CD14-positive monocyte (primary cell): ENCODE measurements at regions not wholly inside any gene's neighbourhood (a gene's known extent, or its start where the extent isn't known, plus 50 kb on each side); places are given as distances from the start of the nearest gene placed in this dataset.

Experiments used
- DNase-seq, 3 donors: peaks; one replicate each; pipeline ENCODE4 v3.0.0-alpha.2; 2011 to 2022
- H2AFZ ChIP-seq: 2 replicates; pipeline ENCODE4 v1.6.0; 2012; ENCODE audit warnings: mild to moderate bottlenecking, low read depth, low read length, inconsistent platforms; ENCODE audit not compliant: insufficient read depth, poor library complexity, severe bottlenecking
- H3K27ac ChIP-seq, 2 donors: 1 replicate in 1 of 2; 2 replicates in 1 of 2; pipeline ENCODE4 v1.5.1; 2012 to 2013; ENCODE audit warnings: low read length in 2 of 2, control low read depth in 1 of 2, inconsistent platforms in 1 of 2, low read depth in 1 of 2, mild to moderate bottlenecking in 1 of 2
- H3K27me3 ChIP-seq, 2 donors: one replicate each; pipeline versions ENCODE4 v1.6.0 to v1.6.1; 2011 to 2013; ENCODE audit warnings: low read length in 2 of 2; ENCODE audit not compliant: control insufficient read depth in 2 of 2, insufficient read depth in 2 of 2
- H3K36me3 ChIP-seq, 2 donors: replicated peaks in 1 of 2; 1 replicate in 1 of 2; 2 replicates in 1 of 2; pipeline versions ENCODE4 v1.5.1 to v1.6.1; 2012 to 2013; ENCODE audit warnings: low read length in 2 of 2, control low read depth in 1 of 2, inconsistent platforms in 1 of 2, mild to moderate bottlenecking in 1 of 2; ENCODE audit not compliant: insufficient read depth in 2 of 2, control insufficient read depth in 1 of 2
- H3K4me1 ChIP-seq, 2 donors: 1 replicate in 1 of 2; 2 replicates in 1 of 2; pipeline versions ENCODE4 v1.5.1 to v1.6.1; 2012 to 2013; ENCODE audit warnings: low read length in 2 of 2, control low read depth in 1 of 2, inconsistent platforms in 1 of 2, mild to moderate bottlenecking in 1 of 2, moderate library complexity in 1 of 2; ENCODE audit not compliant: insufficient read depth in 2 of 2, control insufficient read depth in 1 of 2
- H3K4me2 ChIP-seq: replicated peaks from 2 replicates; pipeline ENCODE3; 2012; ENCODE audit warnings: low read length, moderate library complexity, mild to moderate bottlenecking; ENCODE audit not compliant: poor library complexity, severe bottlenecking; ENCODE audit errors: extremely low read depth
- H3K4me3 ChIP-seq, 3 experiments: fragments of 200-600 bp in 1 of 3; sonication (generic) in 1 of 3; replicated peaks in 1 of 3; 1 replicate in 2 of 3; 2 replicates in 1 of 3; pipeline ENCODE4 v1.5.1; 2011 to 2013; ENCODE audit warnings: low read length in 3 of 3, mild to moderate bottlenecking in 3 of 3, control low read depth in 2 of 3, low read depth in 2 of 3, inconsistent platforms in 1 of 3, moderate library complexity in 1 of 3
- H3K79me2 ChIP-seq: 2 replicates; pipeline ENCODE4 v1.6.0; 2012; ENCODE audit warnings: mild to moderate bottlenecking, control low read depth, inconsistent platforms, low read length, moderate library complexity; ENCODE audit not compliant: insufficient read depth
- H3K9ac ChIP-seq: 2 replicates; pipeline ENCODE4 v1.6.0; 2017; ENCODE audit warnings: low read length, mild to moderate bottlenecking; ENCODE audit not compliant: insufficient read depth, poor library complexity, severe bottlenecking
- H3K9me3 ChIP-seq, 2 donors: replicated peaks in 1 of 2; 1 replicate in 1 of 2; 2 replicates in 1 of 2; pipeline versions ENCODE4 v1.5.1 to v1.6.1; 2012 to 2013; ENCODE audit warnings: low read length in 2 of 2, control low read depth in 1 of 2; ENCODE audit not compliant: control insufficient read depth in 1 of 2, insufficient read depth in 1 of 2
- H4K20me1 ChIP-seq: 2 replicates; pipeline ENCODE4 v1.6.0; 2012; ENCODE audit warnings: mild to moderate bottlenecking, low read length, control low read depth, moderate library complexity; ENCODE audit not compliant: insufficient read depth
- H3K27ac Mint-ChIP-seq, 7 donors: one replicate each; pipeline ENCODE4 v1.8.0; 2020; ENCODE audit warnings: mild to moderate bottlenecking in 7 of 7, mixed read lengths in 7 of 7, moderate library complexity in 6 of 7, inconsistent platforms in 2 of 7
- H3K27me3 Mint-ChIP-seq, 3 donors: one replicate each; pipeline ENCODE4 v1.8.0; 2021 to 2022; ENCODE audit warnings: low read depth in 3 of 3, mild to moderate bottlenecking in 3 of 3, mixed read lengths in 3 of 3, moderate library complexity in 3 of 3, inconsistent platforms in 1 of 3
- H3K36me3 Mint-ChIP-seq, 2 donors: one replicate each; pipeline ENCODE4 v1.8.0; 2020; ENCODE audit warnings: mixed read lengths in 2 of 2, inconsistent platforms in 1 of 2, mild to moderate bottlenecking in 1 of 2
- H3K4me1 Mint-ChIP-seq: one replicate; pipeline ENCODE4 v1.8.0; 2020; ENCODE audit warnings: mild to moderate bottlenecking, mixed read lengths
- H3K4me3 Mint-ChIP-seq, 2 donors: one replicate each; pipeline ENCODE4 v1.8.0; 2020; ENCODE audit warnings: mild to moderate bottlenecking in 2 of 2, mixed read lengths in 2 of 2, moderate library complexity in 1 of 2
- H3K9me3 Mint-ChIP-seq, 7 donors: one replicate each; pipeline ENCODE4 v1.8.0; 2020 to 2022; ENCODE audit warnings: mixed read lengths in 7 of 7, mild to moderate bottlenecking in 6 of 7, moderate library complexity in 6 of 7, inconsistent platforms in 2 of 7
- WGBS: methylation state at CpG from one replicate; pipeline ENCODE4 v1.1.5; 2013; ENCODE audit warnings: missing lambda C conversion rate; ENCODE audit not compliant: insufficient coverage; 5-methylcytosine and 5-hydroxymethylcytosine counted together
- intact Hi-C, 2 donors: fragments of 100-400 bp; cut with micrococcal nuclease; formaldehyde crosslinking; loops; one replicate each; pipeline versions ENCODE4 v1.15.0 to v1.15.1; 2023
- TF ChIP-seq, protein P1 (sequence below): fragments of 200-600 bp; IDR thresholded peaks from one replicate; pipeline ENCODE4 v1.8.0; 2022; ENCODE audit warnings: antibody characterized with exemption, mild to moderate bottlenecking

DNA sequence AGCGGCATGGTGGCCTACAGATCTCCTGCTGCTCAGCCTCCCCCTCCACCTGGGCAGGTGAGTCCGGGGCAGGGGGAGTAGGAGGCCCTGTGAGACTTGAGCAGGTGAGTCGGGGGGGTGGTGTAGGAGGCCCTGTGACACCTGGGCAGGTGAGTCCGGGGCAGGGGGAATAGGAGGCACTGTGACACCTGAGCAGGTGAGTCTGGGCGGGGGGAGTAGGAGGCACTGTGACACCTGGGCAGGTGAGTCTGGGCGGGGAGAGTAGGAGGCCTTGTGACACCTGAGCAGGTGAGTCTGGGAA is 299.3 kb downstream of the BRD1 start:
- H3K36me3 Mint-ChIP-seq, result no peaks in the 10 kb centered on the region
- TF ChIP-seq, protein P1, sequence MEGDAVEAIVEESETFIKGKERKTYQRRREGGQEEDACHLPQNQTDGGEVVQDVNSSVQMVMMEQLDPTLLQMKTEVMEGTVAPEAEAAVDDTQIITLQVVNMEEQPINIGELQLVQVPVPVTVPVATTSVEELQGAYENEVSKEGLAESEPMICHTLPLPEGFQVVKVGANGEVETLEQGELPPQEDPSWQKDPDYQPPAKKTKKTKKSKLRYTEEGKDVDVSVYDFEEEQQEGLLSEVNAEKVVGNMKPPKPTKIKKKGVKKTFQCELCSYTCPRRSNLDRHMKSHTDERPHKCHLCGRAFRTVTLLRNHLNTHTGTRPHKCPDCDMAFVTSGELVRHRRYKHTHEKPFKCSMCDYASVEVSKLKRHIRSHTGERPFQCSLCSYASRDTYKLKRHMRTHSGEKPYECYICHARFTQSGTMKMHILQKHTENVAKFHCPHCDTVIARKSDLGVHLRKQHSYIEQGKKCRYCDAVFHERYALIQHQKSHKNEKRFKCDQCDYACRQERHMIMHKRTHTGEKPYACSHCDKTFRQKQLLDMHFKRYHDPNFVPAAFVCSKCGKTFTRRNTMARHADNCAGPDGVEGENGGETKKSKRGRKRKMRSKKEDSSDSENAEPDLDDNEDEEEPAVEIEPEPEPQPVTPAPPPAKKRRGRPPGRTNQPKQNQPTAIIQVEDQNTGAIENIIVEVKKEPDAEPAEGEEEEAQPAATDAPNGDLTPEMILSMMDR, result no peak

DNA sequence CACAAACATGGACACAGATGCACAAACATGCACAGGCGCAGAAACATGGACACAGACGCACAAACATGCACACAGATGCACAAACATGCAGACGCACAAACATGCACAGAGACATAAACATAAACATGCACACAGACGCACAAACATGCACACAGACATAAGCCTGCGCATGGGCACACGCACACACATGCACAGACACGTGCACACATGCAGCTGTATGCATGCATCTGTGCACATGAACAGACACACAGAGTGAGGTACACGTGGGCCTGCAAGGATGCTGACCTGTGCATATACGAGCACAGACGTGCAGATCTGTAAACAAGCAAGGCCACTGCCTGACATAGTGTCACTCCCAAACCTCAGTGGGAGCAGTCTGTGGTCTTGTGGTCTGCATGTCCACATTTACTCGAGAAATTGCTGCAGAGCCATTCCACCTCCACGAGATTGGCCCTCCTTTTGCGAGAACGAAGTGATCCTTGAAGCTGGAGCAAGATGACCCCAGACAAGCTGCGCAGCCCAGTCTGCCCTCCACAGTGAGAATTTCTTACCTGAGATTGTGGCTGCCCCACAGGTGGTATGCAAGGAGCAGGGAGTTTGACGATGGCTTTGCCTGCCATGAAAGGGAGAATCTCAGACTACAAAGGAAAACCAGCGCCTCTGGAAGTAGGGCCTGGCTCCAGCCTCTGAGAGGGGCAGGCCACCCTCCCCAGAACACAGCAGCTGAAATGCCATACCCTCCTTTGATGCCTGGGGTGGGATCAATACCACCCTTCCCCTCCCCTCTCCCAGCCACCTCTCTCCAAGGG is 299.9 kb downstream of the BRD1 start:
- H3K27ac ChIP-seq, result no peak overlapping the region
- H3K4me2 ChIP-seq, result no peak overlapping the region
- no peaks in the 10 kb centered on the region for H3K27me3 ChIP-seq
- Mint-ChIP-seq H3K27me3 (peaks cover 0 to 2% (median 1%) of the 10 kb centered on the region in 3 donors), H3K4me1 (peaks cover 26% of the 10 kb centered on the region), H3K9me3 (peaks cover 0 to under 1% (median 0%) of the 10 kb centered on the region in 7 donors), H3K4me3 (no peak overlapping the region), H3K36me3 (no peaks in the 10 kb centered on the region), H3K27ac (peak overlapping the region in 1 of 7 donors; percentile 11)
- H3K9me3 ChIP-seq, result no peaks in the 10 kb centered on the region
- 86% methylated on average over 15 of the region's 17 CpGs for WGBS
- H3K4me1 ChIP-seq, result no peaks in the 10 kb centered on the region
- peaks cover 9% of the 10 kb centered on the region for H4K20me1 ChIP-seq
- no peak overlapping the region for H3K4me3 ChIP-seq
- no peaks in the 10 kb centered on the region for H3K36me3 ChIP-seq
- no peak for DNase-seq
- no peak overlapping the region for H3K9ac ChIP-seq
- H2AFZ ChIP-seq, result no peak overlapping the region
- intact Hi-C loops, result no loop called here
- no peaks in the 10 kb centered on the region for H3K79me2 ChIP-seq
- TF ChIP-seq, protein P1, result no peak

More for the DNA sequence above, 299.3 kb downstream of the BRD1 start:
- H3K4me1 Mint-ChIP-seq, result peaks cover 26% of the 10 kb centered on the region
- intact Hi-C loops, result no loop called here
- no peaks in the 10 kb centered on the region for H3K79me2 ChIP-seq
- no peak overlapping the region for H3K27ac Mint-ChIP-seq
- H3K4me3 ChIP-seq, result no peak overlapping the region
- no peaks in the 10 kb centered on the region for H3K9me3 ChIP-seq
- peaks cover 0 to 4% (median 1%) of the 10 kb centered on the region in 3 donors for H3K27me3 Mint-ChIP-seq
- H3K4me2 ChIP-seq, result no peak overlapping the region
- H2AFZ ChIP-seq, result no peak overlapping the region
- no peaks in the 10 kb centered on the region for H3K36me3 ChIP-seq
- no peak overlapping the region for H3K4me3 Mint-ChIP-seq
- 100% methylated on average over 3 of the region's 6 CpGs for WGBS
- DNase-seq, result no peak
- no peaks in the 10 kb centered on the region for H3K27me3 ChIP-seq
- peaks cover 8% of the 10 kb centered on the region for H4K20me1 ChIP-seq
- no peaks in the 10 kb centered on the region for H3K4me1 ChIP-seq
- no peak overlapping the region for H3K27ac ChIP-seq
- no peak overlapping the region for H3K9ac ChIP-seq
- no peaks in the 10 kb centered on the region for H3K9me3 Mint-ChIP-seq
